Caco-2 (cell line): ENCODE measurements at regions not wholly inside any gene's neighbourhood (a gene's known extent, or its start where the extent isn't known, plus 50 kb on each side); places are given as distances from the start of the nearest gene placed in this dataset.

Source experiments
- BruUV-seq: library from RNA; stranded (reverse); fragments of 400-500 nt; replicated peaks from 2 replicates; lab custom pipeline; 2021; lab: Mats Ljungman, UMichigan
- CTCF ChIA-PET: fragments of 300-600 bp; sonication (Branson Sonifier 250); formaldehyde crosslinking; loops from one replicate; lab custom pipeline; 2022; ENCODE audit warnings: antibody characterized with exemption; lab: Charles Lee
- POLR2A ChIA-PET: fragments of 300-600 bp; sonication (Branson Sonifier 250); formaldehyde crosslinking; loops from one replicate; lab custom pipeline; 2022; ENCODE audit warnings: antibody characterized with exemption; lab: Charles Lee
- DNase-seq, 2 experiments: peaks; one replicate each; pipeline versions ENCODE4 v3.0.0 to v3.0.0-alpha.2; 2020 to 2022
- H3K27me3 ChIP-seq: replicated peaks from 2 replicates; pipeline ENCODE4 v1.6.0; 2011; ENCODE audit warnings: low read length; ENCODE audit not compliant: control insufficient read depth, insufficient read depth
- H3K36me3 ChIP-seq: 2 replicates; pipeline ENCODE4 v1.5.1; 2011; ENCODE audit warnings: low read length; ENCODE audit not compliant: control insufficient read depth, insufficient read depth
- H3K4me1 ChIP-seq: fragments of 250-450 bp; sonication (Bioruptor Pico); 2 replicates; pipeline ENCODE4 v1.5.1; 2020; ENCODE audit warnings: mild to moderate bottlenecking
- H3K4me3 ChIP-seq: 2 replicates; pipeline ENCODE4 v1.5.1; 2011; ENCODE audit warnings: low read depth, mild to moderate bottlenecking, control low read depth, low read length
- H3K9me3 ChIP-seq: fragments of 250-450 bp; sonication (Bioruptor Pico); 2 replicates; pipeline ENCODE4 v1.5.1; 2020; ENCODE audit warnings: mild to moderate bottlenecking, moderate library complexity
- H3K27ac Mint-ChIP-seq: one replicate; pipeline ENCODE4 v1.8.0; 2022; ENCODE audit warnings: mixed read lengths; ENCODE audit not compliant: unreplicated experiment
- H3K27me3 Mint-ChIP-seq: one replicate; pipeline ENCODE4 v1.8.0; 2022; ENCODE audit warnings: mixed read lengths; ENCODE audit not compliant: insufficient read depth, unreplicated experiment
- H3K36me3 Mint-ChIP-seq: one replicate; pipeline ENCODE4 v1.8.0; 2022; ENCODE audit warnings: mild to moderate bottlenecking, mixed read lengths; ENCODE audit not compliant: insufficient read depth, unreplicated experiment
- H3K4me1 Mint-ChIP-seq: one replicate; pipeline ENCODE4 v1.8.0; 2022; ENCODE audit warnings: low read depth, mixed read lengths; ENCODE audit not compliant: unreplicated experiment
- H3K4me3 Mint-ChIP-seq: one replicate; pipeline ENCODE4 v1.8.0; 2022; ENCODE audit warnings: mild to moderate bottlenecking, moderate library complexity, mixed read lengths; ENCODE audit not compliant: unreplicated experiment
- H3K9me3 Mint-ChIP-seq: one replicate; pipeline ENCODE4 v1.8.0; 2022; ENCODE audit warnings: mixed read lengths; ENCODE audit not compliant: unreplicated experiment
- intact Hi-C: fragments of 100-400 bp; cut with micrococcal nuclease; formaldehyde crosslinking; loops from one replicate; pipeline ENCODE4 v1.10.0; 2022; ENCODE audit not compliant: unreplicated experiment
- TF ChIP-seq, protein P1 (sequence below), 2 experiments: fragments of 200-600 bp in 1 of 2; IDR thresholded peaks; 1 replicate in 1 of 2; 2 replicates in 1 of 2; pipeline versions ENCODE4 v1.5.1 to v1.8.0; 2011 to 2022; ENCODE audit warnings: antibody characterized with exemption in 1 of 2, control low read depth in 1 of 2, inconsistent platforms in 1 of 2, low read depth in 1 of 2, low read length in 1 of 2, mild to moderate bottlenecking in 1 of 2, moderate library complexity in 1 of 2; ENCODE audit not compliant: insufficient read depth in 1 of 2, severe bottlenecking in 1 of 2, unreplicated experiment in 1 of 2

GRCh38 chr16:5557448-5557847 lies 459.9 kb upstream of the EEF2KMT start:
- no TSS peak for BruUV-seq
- no peaks in the 10 kb centered on the region for H3K4me1 Mint-ChIP-seq
- Histone ChIP-seq H3K27me3 (no peaks in the 10 kb centered on the region), H3K4me1 (no peaks in the 10 kb centered on the region), H3K36me3 (no peaks in the 10 kb centered on the region), H3K9me3 (no peaks in the 10 kb centered on the region), H3K4me3 (no peak overlapping the region)
- H3K36me3 Mint-ChIP-seq: no peaks in the 10 kb centered on the region
- no peak for DNase-seq
- H3K4me3 Mint-ChIP-seq: no peak overlapping the region
- no peaks in the 10 kb centered on the region for H3K27me3 Mint-ChIP-seq
- ChIA-PET POLR2A (no interaction called here), CTCF (no interaction called here)
- TF ChIP-seq, protein P1, sequence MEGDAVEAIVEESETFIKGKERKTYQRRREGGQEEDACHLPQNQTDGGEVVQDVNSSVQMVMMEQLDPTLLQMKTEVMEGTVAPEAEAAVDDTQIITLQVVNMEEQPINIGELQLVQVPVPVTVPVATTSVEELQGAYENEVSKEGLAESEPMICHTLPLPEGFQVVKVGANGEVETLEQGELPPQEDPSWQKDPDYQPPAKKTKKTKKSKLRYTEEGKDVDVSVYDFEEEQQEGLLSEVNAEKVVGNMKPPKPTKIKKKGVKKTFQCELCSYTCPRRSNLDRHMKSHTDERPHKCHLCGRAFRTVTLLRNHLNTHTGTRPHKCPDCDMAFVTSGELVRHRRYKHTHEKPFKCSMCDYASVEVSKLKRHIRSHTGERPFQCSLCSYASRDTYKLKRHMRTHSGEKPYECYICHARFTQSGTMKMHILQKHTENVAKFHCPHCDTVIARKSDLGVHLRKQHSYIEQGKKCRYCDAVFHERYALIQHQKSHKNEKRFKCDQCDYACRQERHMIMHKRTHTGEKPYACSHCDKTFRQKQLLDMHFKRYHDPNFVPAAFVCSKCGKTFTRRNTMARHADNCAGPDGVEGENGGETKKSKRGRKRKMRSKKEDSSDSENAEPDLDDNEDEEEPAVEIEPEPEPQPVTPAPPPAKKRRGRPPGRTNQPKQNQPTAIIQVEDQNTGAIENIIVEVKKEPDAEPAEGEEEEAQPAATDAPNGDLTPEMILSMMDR (IDR thresholded peaks at IDR 0.05; ENCODE audit: insufficient read depth in 1 of 2, low read depth in 1 of 2, low read length in 1 of 2, severe bottlenecking in 1 of 2, unreplicated experiment in 1 of 2): no peak
- no peak overlapping the region for H3K27ac Mint-ChIP-seq
- intact Hi-C loops: no loop called here
- H3K9me3 Mint-ChIP-seq: no peaks in the 10 kb centered on the region

- no peak for DNase-seq
- ChIA-PET POLR2A (no interaction called here), CTCF (no interaction called here)
- H3K27me3 ChIP-seq: no peaks in the 10 kb centered on the region
- no peak overlapping the region for H3K27ac Mint-ChIP-seq
- H3K4me1 Mint-ChIP-seq: no peaks in the 10 kb centered on the region
- no peaks in the 10 kb centered on the region for H3K4me1 ChIP-seq
- no peaks in the 10 kb centered on the region for H3K36me3 Mint-ChIP-seq
- no peaks in the 10 kb centered on the region for H3K9me3 Mint-ChIP-seq
- TF ChIP-seq, protein P1 (IDR thresholded peaks at IDR 0.05; ENCODE audit: insufficient read depth in 1 of 2, low read depth in 1 of 2, low read length in 1 of 2, severe bottlenecking in 1 of 2, unreplicated experiment in 1 of 2): no peak
- H3K4me3 Mint-ChIP-seq: no peak overlapping the region
- BruUV-seq: no TSS peak
- H3K36me3 ChIP-seq: no peaks in the 10 kb centered on the region
- no peaks in the 10 kb centered on the region for H3K27me3 Mint-ChIP-seq
- no peak overlapping the region for H3K4me3 ChIP-seq
- no peaks in the 10 kb centered on the region for H3K9me3 ChIP-seq
- intact Hi-C loops: no loop called here
Observed at GRCh38 chr16:5556158-5556810, 458.7 kb upstream of the EEF2KMT start.

GRCh38 chr16:5551909-5552308 lies 454.3 kb upstream of the EEF2KMT start:
- Mint-ChIP-seq H3K4me1 (no peaks in the 10 kb centered on the region), H3K27ac (no peak overlapping the region), H3K36me3 (no peaks in the 10 kb centered on the region), H3K27me3 (no peaks in the 10 kb centered on the region), H3K4me3 (no peak overlapping the region), H3K9me3 (no peaks in the 10 kb centered on the region)
- no peaks in the 10 kb centered on the region for H3K9me3 ChIP-seq
- CTCF ChIA-PET: no interaction called here
- intact Hi-C loops: no loop called here
- H3K36me3 ChIP-seq: no peaks in the 10 kb centered on the region
- H3K4me3 ChIP-seq: no peak overlapping the region
- BruUV-seq: no TSS peak
- POLR2A ChIA-PET: interaction anchor here (0.7 kb wide), 1 partner anchor 316 kb away, joined by 3 read pairs; no protein-coding TSS in a partner anchor
- TF ChIP-seq, protein P1 (IDR thresholded peaks at IDR 0.05; ENCODE audit: insufficient read depth in 1 of 2, low read depth in 1 of 2, low read length in 1 of 2, severe bottlenecking in 1 of 2, unreplicated experiment in 1 of 2): no peak
- no peaks in the 10 kb centered on the region; the same call in 1 of the 2 replicates for H3K27me3 ChIP-seq
- no peak for DNase-seq
- no peaks in the 10 kb centered on the region for H3K4me1 ChIP-seq
